NCI-H524 (cell line): ENCODE measurements at regions not wholly inside any gene's neighbourhood (a gene's known extent, or its start where the extent isn't known, plus 50 kb on each side); places are given as distances from the start of the nearest gene placed in this dataset.
A peak's percentile ranks its signal among the peaks of the same experiment; 100 is the strongest.

Experiments used
- DNase-seq, 2 experiments: peaks; one replicate each; lab custom pipeline; 2025; lab: John Stamatoyannopoulos, UW

GRCh38 chr4:181946902-181947301 lies 296.3 kb upstream of the TENM3 start:
- DNase-seq: no peak

GRCh38 chr4:181948839-181949382 lies 294.3 kb upstream of the TENM3 start:
- DNase-seq: no peak

- no peak for DNase-seq
Observed at GRCh38 chr4:181949704-181950312, 293.4 kb upstream of the TENM3 start.

GRCh38 chr4:181950372-181951127 lies 292.7 kb upstream of the TENM3 start:
- DNase-seq: no peak

GRCh38 chr4:181951265-181951664 lies 291.9 kb upstream of the TENM3 start:
- no peak for DNase-seq

- no peak for DNase-seq
Observed at GRCh38 chr4:181952478-181952877, 290.7 kb upstream of the TENM3 start.

GRCh38 chr4:181956512-181956911 lies 286.7 kb upstream of the TENM3 start:
- DNase-seq: no peak

- no peak for DNase-seq
Observed at GRCh38 chr4:181957088-181957487, 286.1 kb upstream of the TENM3 start.

- no peak for DNase-seq
Observed at GRCh38 chr4:181958446-181958845, 284.8 kb upstream of the TENM3 start.

- DNase-seq: no peak
Observed at GRCh38 chr4:181959121-181959520, 284.1 kb upstream of the TENM3 start.

- no peak for DNase-seq
Observed at GRCh38 chr4:181960384-181960783, 282.8 kb upstream of the TENM3 start.

- no peak for DNase-seq
Observed at GRCh38 chr4:181962321-181962720, 280.9 kb upstream of the TENM3 start.

GRCh38 chr4:181964731-181965130 lies 278.5 kb upstream of the TENM3 start:
- no peak for DNase-seq

GRCh38 chr4:181966104-181966551 lies 277.1 kb upstream of the TENM3 start:
- peak in 1 of 2 experiments; percentile 5 for DNase-seq

- DNase-seq: no peak
Observed at GRCh38 chr4:181967401-181967800, 275.8 kb upstream of the TENM3 start.

- no peak for DNase-seq
Observed at GRCh38 chr4:181968371-181968770, 274.8 kb upstream of the TENM3 start.

GRCh38 chr4:181969151-181969550 lies 274.1 kb upstream of the TENM3 start:
- no peak for DNase-seq

- no peak for DNase-seq
Observed at GRCh38 chr4:181970366-181970765, 272.8 kb upstream of the TENM3 start.

GRCh38 chr4:181971411-181971810 lies 271.8 kb upstream of the TENM3 start:
- DNase-seq: no peak

GRCh38 chr4:181971973-181972372 lies 271.2 kb upstream of the TENM3 start:
- no peak for DNase-seq

GRCh38 chr4:181976764-181977163 lies 266.4 kb upstream of the TENM3 start:
- no peak for DNase-seq

GRCh38 chr4:181982437-181982836 lies 260.8 kb upstream of the TENM3 start:
- DNase-seq: peak in 1 of 2 experiments; percentile 27

- DNase-seq: no peak
Observed at GRCh38 chr4:181982856-181983255, 260.3 kb upstream of the TENM3 start.
